ENCODE measurements at regions not wholly inside any gene's neighbourhood (a gene's known extent, or its start where the extent isn't known, plus 50 kb on each side); places are given as distances from the start of the nearest gene placed in this dataset.

DNA sequence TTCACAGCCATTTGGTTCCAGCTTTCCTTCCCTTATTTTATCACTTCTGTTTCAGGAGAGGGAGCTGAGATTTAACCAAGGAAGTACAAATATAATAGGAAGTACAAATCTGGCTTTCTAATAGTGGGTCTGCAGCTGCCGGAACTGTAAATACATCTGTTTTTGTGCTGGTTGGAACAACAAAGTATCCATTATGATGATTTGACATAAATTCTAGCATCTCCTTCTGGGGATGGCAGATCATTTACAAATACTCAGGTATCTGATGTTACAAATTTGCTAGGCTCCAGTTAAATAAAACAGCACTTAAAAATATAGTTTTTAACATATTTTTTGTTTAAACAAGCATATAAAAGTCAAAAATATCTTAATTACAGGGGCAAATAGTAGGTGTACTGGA lies 131.3 kb upstream of the SMIM21 start:
- Histone ChIP-seq H3K79me2 (ENCODE audit: insufficient read depth, low read depth, low read length) (no peaks in the 10 kb centered on the region), H3K27ac (ENCODE audit: low read depth, low read length, poor library complexity, severe bottlenecking) (no peak overlapping the region), H3K4me1 (ENCODE audit: insufficient read depth, low read length, poor library complexity, severe bottlenecking) (no peaks in the 10 kb centered on the region), H3K4me2 (ENCODE audit: low read length) (no peak overlapping the region), H3K4me3 (ENCODE audit: low read depth, low read length, poor library complexity, severe bottlenecking) (no peak overlapping the region), H3K9me2 (ENCODE audit: insufficient read depth, low read length) (no peaks in the 10 kb centered on the region), H3K36me3 (ENCODE audit: insufficient read depth, low read length) (no peaks in the 10 kb centered on the region), H4K20me1 (ENCODE audit: insufficient read depth, low read length) (no peaks in the 10 kb centered on the region), H3K9me3 (ENCODE audit: low read length) (no peaks in the 10 kb centered on the region), H2AFZ (ENCODE audit: low read length) (no peak overlapping the region)
- POLR2A ChIA-PET = no interaction called here
- intact Hi-C loops (cut with micrococcal nuclease; ENCODE audit: unreplicated experiment) = no loop called here
- no TSS peak for BruUV-seq (replicated peaks)
- CTCF ChIA-PET (ENCODE audit: unreplicated experiment) = no interaction called here
- TF ChIP-seq, protein P1, sequence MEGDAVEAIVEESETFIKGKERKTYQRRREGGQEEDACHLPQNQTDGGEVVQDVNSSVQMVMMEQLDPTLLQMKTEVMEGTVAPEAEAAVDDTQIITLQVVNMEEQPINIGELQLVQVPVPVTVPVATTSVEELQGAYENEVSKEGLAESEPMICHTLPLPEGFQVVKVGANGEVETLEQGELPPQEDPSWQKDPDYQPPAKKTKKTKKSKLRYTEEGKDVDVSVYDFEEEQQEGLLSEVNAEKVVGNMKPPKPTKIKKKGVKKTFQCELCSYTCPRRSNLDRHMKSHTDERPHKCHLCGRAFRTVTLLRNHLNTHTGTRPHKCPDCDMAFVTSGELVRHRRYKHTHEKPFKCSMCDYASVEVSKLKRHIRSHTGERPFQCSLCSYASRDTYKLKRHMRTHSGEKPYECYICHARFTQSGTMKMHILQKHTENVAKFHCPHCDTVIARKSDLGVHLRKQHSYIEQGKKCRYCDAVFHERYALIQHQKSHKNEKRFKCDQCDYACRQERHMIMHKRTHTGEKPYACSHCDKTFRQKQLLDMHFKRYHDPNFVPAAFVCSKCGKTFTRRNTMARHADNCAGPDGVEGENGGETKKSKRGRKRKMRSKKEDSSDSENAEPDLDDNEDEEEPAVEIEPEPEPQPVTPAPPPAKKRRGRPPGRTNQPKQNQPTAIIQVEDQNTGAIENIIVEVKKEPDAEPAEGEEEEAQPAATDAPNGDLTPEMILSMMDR (conservative IDR thresholded peaks at IDR 0.05; ENCODE audit: low read length) = no peak
- no peak for TF ChIP-seq EZH2phosphoT487 (IDR thresholded peaks at IDR 0.05; ENCODE audit: borderline replicate concordance, low read depth, low read length)
- no peak for DNase-seq (ENCODE audit: low spot score)

DNA sequence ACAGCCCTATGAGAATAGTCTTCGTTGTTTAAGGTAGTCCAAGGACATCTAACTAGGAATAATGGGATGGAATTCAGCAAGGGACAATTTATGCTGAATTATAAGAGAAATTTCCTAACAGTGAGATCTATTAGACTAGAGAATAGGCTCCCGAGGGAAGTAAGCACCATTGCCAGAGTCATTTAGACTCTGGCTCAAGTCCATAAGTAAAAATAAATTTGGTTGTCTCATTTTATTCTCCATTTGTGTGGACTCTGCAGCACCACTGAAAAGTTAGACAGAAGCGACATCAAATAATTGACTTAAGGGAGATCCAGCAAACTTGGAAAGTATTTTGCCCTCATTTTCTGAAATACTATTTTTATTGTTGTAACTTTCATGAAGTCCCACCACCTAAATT lies 129.3 kb upstream of the SMIM21 start:
- Histone ChIP-seq H3K4me3 (ENCODE audit: low read depth, low read length, poor library complexity, severe bottlenecking) (no peak overlapping the region), H3K4me1 (ENCODE audit: insufficient read depth, low read length, poor library complexity, severe bottlenecking) (no peaks in the 10 kb centered on the region), H3K79me2 (ENCODE audit: insufficient read depth, low read depth, low read length) (no peaks in the 10 kb centered on the region), H3K36me3 (ENCODE audit: insufficient read depth, low read length) (no peaks in the 10 kb centered on the region), H4K20me1 (ENCODE audit: insufficient read depth, low read length) (no peaks in the 10 kb centered on the region), H3K9me3 (ENCODE audit: low read length) (no peaks in the 10 kb centered on the region), H3K27ac (ENCODE audit: low read depth, low read length, poor library complexity, severe bottlenecking) (no peak overlapping the region), H3K4me2 (ENCODE audit: low read length) (no peak overlapping the region), H3K9me2 (ENCODE audit: insufficient read depth, low read length) (no peaks in the 10 kb centered on the region), H2AFZ (ENCODE audit: low read length) (no peak overlapping the region)
- CTCF ChIA-PET (ENCODE audit: unreplicated experiment) = no interaction called here
- BruUV-seq (replicated peaks) = no TSS peak
- POLR2A ChIA-PET = no interaction called here
- intact Hi-C loops (cut with micrococcal nuclease; ENCODE audit: unreplicated experiment) = no loop called here
- no peak for DNase-seq (ENCODE audit: low spot score)
- no peak for TF ChIP-seq EZH2phosphoT487 (IDR thresholded peaks at IDR 0.05; ENCODE audit: borderline replicate concordance, low read depth, low read length)
- TF ChIP-seq, protein P1 (conservative IDR thresholded peaks at IDR 0.05; ENCODE audit: low read length) = no peak

DNA sequence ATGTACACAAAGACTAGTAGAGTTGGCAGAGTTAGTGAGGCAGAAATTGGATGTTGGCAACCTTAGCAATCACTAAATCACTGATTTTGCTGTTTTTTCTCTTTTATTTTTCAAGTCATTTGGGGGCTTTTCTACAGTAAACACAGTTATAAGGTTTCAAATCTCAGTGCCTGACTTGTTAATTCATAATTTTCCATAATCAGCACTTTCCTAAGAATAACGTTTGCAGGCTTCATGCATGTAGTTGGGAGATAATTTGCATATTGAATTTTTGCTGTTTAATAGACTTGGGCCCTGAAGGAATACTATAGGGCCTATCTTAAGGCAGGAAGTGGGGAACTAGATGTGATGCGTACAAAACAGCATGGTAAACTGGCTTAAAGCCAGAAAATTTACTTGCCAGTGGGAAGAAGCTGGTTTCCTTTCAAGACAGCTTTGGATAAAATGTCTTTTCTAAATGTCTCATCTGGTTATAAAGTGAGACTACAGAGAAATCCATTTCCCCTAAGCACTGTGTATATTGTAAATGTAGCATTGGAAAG lies 127.2 kb upstream of the SMIM21 start:
- ChIA-PET POLR2A (no interaction called here), CTCF (ENCODE audit: unreplicated experiment) (no interaction called here)
- no peak for DNase-seq (ENCODE audit: low spot score)
- H3K79me2 ChIP-seq (ENCODE audit: insufficient read depth, low read depth, low read length) = no peaks in the 10 kb centered on the region
- TF ChIP-seq, protein P1 (conservative IDR thresholded peaks at IDR 0.05; ENCODE audit: low read length) = no peak
- no peak for TF ChIP-seq EZH2phosphoT487 (IDR thresholded peaks at IDR 0.05; ENCODE audit: borderline replicate concordance, low read depth, low read length)
- BruUV-seq (replicated peaks) = no TSS peak
- no peaks in the 10 kb centered on the region for H3K9me3 ChIP-seq (ENCODE audit: low read length)
- no peaks in the 10 kb centered on the region for H4K20me1 ChIP-seq (ENCODE audit: insufficient read depth, low read length)
- H3K36me3 ChIP-seq (ENCODE audit: insufficient read depth, low read length) = no peaks in the 10 kb centered on the region
- H3K4me2 ChIP-seq (ENCODE audit: low read length) = no peak overlapping the region
- no peak overlapping the region for H2AFZ ChIP-seq (ENCODE audit: low read length)
- intact Hi-C loops (cut with micrococcal nuclease; ENCODE audit: unreplicated experiment) = no loop called here
- H3K4me1 ChIP-seq (ENCODE audit: insufficient read depth, low read length, poor library complexity, severe bottlenecking) = no peaks in the 10 kb centered on the region
- H3K9me2 ChIP-seq (ENCODE audit: insufficient read depth, low read length) = no peaks in the 10 kb centered on the region
- H3K4me3 ChIP-seq (ENCODE audit: low read depth, low read length, poor library complexity, severe bottlenecking) = no peak overlapping the region
- no peak overlapping the region for H3K27ac ChIP-seq (ENCODE audit: low read depth, low read length, poor library complexity, severe bottlenecking)
